ENCODE measurements at regions not wholly inside any gene's neighbourhood (a gene's known extent, or its start where the extent isn't known, plus 50 kb on each side); places are given as distances from the start of the nearest gene placed in this dataset.
"Not testable (repeated sequence)": the region's sequence is repeated elsewhere in the genome, so short reads cannot be mapped to it uniquely, and the experiment has no call there.

- DNase-seq (ENCODE audit: low read depth): no peak
- no peak for TF ChIP-seq CTCF (IDR thresholded peaks at IDR 0.05; ENCODE audit: insufficient read depth, low read length)
These were observed 92.3 kb upstream of the CD44 start for GRCh38 chr11:35046681-35047080.

GRCh38 chr11:35047179-35047578 is 91.8 kb upstream of the CD44 start:
- TF ChIP-seq CTCF (IDR thresholded peaks at IDR 0.05; ENCODE audit: insufficient read depth, low read length): no peak
- DNase-seq (ENCODE audit: low read depth): no peak

More at GRCh38 chr11:35046681-35047080, 92.3 kb upstream of the CD44 start:
- no peak overlapping the region for H3K4me3 ChIP-seq (ENCODE audit: low read depth, low read length)

GRCh38 chr11:35047769-35048168 is 91.2 kb upstream of the CD44 start:
- TF ChIP-seq CTCF (IDR thresholded peaks at IDR 0.05; ENCODE audit: insufficient read depth, low read length): no peak
- H3K4me3 ChIP-seq (ENCODE audit: low read depth, low read length): no peak overlapping the region
- DNase-seq (ENCODE audit: low read depth): no peak

More at GRCh38 chr11:35047179-35047578, 91.8 kb upstream of the CD44 start:
- H3K4me3 ChIP-seq (ENCODE audit: low read depth, low read length): no peak overlapping the region

GRCh38 chr11:35048346-35048745 is 90.6 kb upstream of the CD44 start:
- DNase-seq (ENCODE audit: low read depth); H3K4me3 ChIP-seq (ENCODE audit: low read depth, low read length): not testable (repeated sequence)

GRCh38 chr11:35049859-35050531 is 89.0 kb upstream of the CD44 start:
- DNase-seq (ENCODE audit: low read depth): no peak
- H3K4me3 ChIP-seq (ENCODE audit: low read depth, low read length): no peak overlapping the region
- TF ChIP-seq CTCF (IDR thresholded peaks at IDR 0.05; ENCODE audit: insufficient read depth, low read length): no peak

GRCh38 chr11:35050541-35050995 is 88.4 kb upstream of the CD44 start:
- no peak for DNase-seq (ENCODE audit: low read depth)
- TF ChIP-seq CTCF (IDR thresholded peaks at IDR 0.05; ENCODE audit: insufficient read depth, low read length): no peak
- H3K4me3 ChIP-seq (ENCODE audit: low read depth, low read length): no peak overlapping the region

GRCh38 chr11:35056391-35057093 is 82.4 kb upstream of the CD44 start:
- TF ChIP-seq CTCF (IDR thresholded peaks at IDR 0.05; ENCODE audit: insufficient read depth, low read length): no peak
- no peak for DNase-seq (ENCODE audit: low read depth)
- no peak overlapping the region for H3K4me3 ChIP-seq (ENCODE audit: low read depth, low read length)
